ENCODE measurements at regions not wholly inside any gene's neighbourhood (a gene's known extent, or its start where the extent isn't known, plus 50 kb on each side); places are given as distances from the start of the nearest gene placed in this dataset.

- H3K27ac ChIP-seq (ENCODE audit: low read depth in 2 of 2, low read length in 2 of 2), result no peak overlapping the region
- H3K4me1 ChIP-seq (ENCODE audit: control insufficient read depth in 2 of 3, insufficient read depth in 2 of 3, low read depth in 1 of 3, low read length in 3 of 3), result no peaks in the 10 kb centered on the region
- no peak overlapping the region for H3K4me3 ChIP-seq (ENCODE audit: low read length in 3 of 3)
- TF ChIP-seq CTCF (IDR thresholded peaks at IDR 0.05; ENCODE audit: borderline replicate concordance, extremely low read depth, insufficient read depth), result no peak
- FAIRE-seq, result no peak
- H3K36me3 ChIP-seq (ENCODE audit: control insufficient read depth in 2 of 3, insufficient read depth in 3 of 3, low read length in 3 of 3), result no peaks in the 10 kb centered on the region
- intact Hi-C loops (cut with DNase I), result no loop called here
- no peak overlapping the region for H3K9ac ChIP-seq (ENCODE audit: low read length in 3 of 3)
- DNase-seq, result peak in 3 of 5 donors; percentile 18 to 66 (median 55)
- H3K9me3 ChIP-seq (ENCODE audit: control insufficient read depth in 2 of 3, insufficient read depth in 1 of 3, low read length in 3 of 3), result no peaks in the 10 kb centered on the region
- no peaks in the 10 kb centered on the region for H3K27me3 ChIP-seq (ENCODE audit: control insufficient read depth, insufficient read depth, low read length)
Measured at GRCh38 chr3:167113035-167113830, 266.9 kb downstream of the ZBBX start.

GRCh38 chr3:167110901-167111300 lies 269.2 kb downstream of the ZBBX start:
- no peaks in the 10 kb centered on the region for H3K36me3 ChIP-seq (ENCODE audit: control insufficient read depth in 2 of 3, insufficient read depth in 3 of 3, low read length in 3 of 3)
- no peaks in the 10 kb centered on the region for H3K9me3 ChIP-seq (ENCODE audit: control insufficient read depth in 2 of 3, insufficient read depth in 1 of 3, low read length in 3 of 3)
- FAIRE-seq (no peak), DNase-seq (peak in 3 of 5 donors; percentile 26 to 62 (median 27))
- intact Hi-C loops (cut with DNase I), result no loop called here
- no peak for TF ChIP-seq CTCF (IDR thresholded peaks at IDR 0.05; ENCODE audit: borderline replicate concordance, extremely low read depth, insufficient read depth)
- no peaks in the 10 kb centered on the region for H3K27me3 ChIP-seq (ENCODE audit: control insufficient read depth, insufficient read depth, low read length)
- H3K4me3 ChIP-seq (ENCODE audit: low read length in 3 of 3), result no peak overlapping the region
- H3K9ac ChIP-seq (ENCODE audit: low read length in 3 of 3), result no peak overlapping the region
- H3K27ac ChIP-seq (ENCODE audit: low read depth in 2 of 2, low read length in 2 of 2), result no peak overlapping the region
- H3K4me1 ChIP-seq (ENCODE audit: control insufficient read depth in 2 of 3, insufficient read depth in 2 of 3, low read depth in 1 of 3, low read length in 3 of 3), result no peaks in the 10 kb centered on the region

- TF ChIP-seq CTCF (IDR thresholded peaks at IDR 0.05; ENCODE audit: borderline replicate concordance, extremely low read depth, insufficient read depth), result no peak
- intact Hi-C loops (cut with DNase I), result no loop called here
- Histone ChIP-seq H3K27ac (ENCODE audit: low read depth in 2 of 2, low read length in 2 of 2) (no peak overlapping the region), H3K36me3 (ENCODE audit: control insufficient read depth in 2 of 3, insufficient read depth in 3 of 3, low read length in 3 of 3) (no peaks in the 10 kb centered on the region), H3K4me3 (ENCODE audit: low read length in 3 of 3) (no peak overlapping the region), H3K27me3 (ENCODE audit: control insufficient read depth, insufficient read depth, low read length) (no peaks in the 10 kb centered on the region), H3K9me3 (ENCODE audit: control insufficient read depth in 2 of 3, insufficient read depth in 1 of 3, low read length in 3 of 3) (no peaks in the 10 kb centered on the region), H3K9ac (ENCODE audit: low read length in 3 of 3) (no peak overlapping the region), H3K4me1 (ENCODE audit: control insufficient read depth in 2 of 3, insufficient read depth in 2 of 3, low read depth in 1 of 3, low read length in 3 of 3) (no peaks in the 10 kb centered on the region)
- DNase-seq (no peak), FAIRE-seq (no peak)
Measured at GRCh38 chr3:167109746-167110145, 270.4 kb downstream of the ZBBX start.
